ENCODE measurements at regions not wholly inside any gene's neighbourhood (a gene's known extent, or its start where the extent isn't known, plus 50 kb on each side); places are given as distances from the start of the nearest gene placed in this dataset.

- no peak for TF ChIP-seq POLR2A (IDR thresholded peaks at IDR 0.05; ENCODE audit: extremely low read depth, insufficient read length)
- no peak for TF ChIP-seq CTCF (IDR thresholded peaks at IDR 0.05; ENCODE audit: low read depth, low read length)
- TF ChIP-seq, protein P1, sequence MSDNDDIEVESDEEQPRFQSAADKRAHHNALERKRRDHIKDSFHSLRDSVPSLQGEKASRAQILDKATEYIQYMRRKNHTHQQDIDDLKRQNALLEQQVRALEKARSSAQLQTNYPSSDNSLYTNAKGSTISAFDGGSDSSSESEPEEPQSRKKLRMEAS (IDR thresholded peaks at IDR 0.05; ENCODE audit: low read depth, low read length) = no peak
Measured at GRCh38 chr9:106626936-106627335, 236.0 kb upstream of the ZNF462 start.

All from NB4 (cell line).